OCI-LY1 (cell line): ENCODE measurements at regions not wholly inside any gene's neighbourhood (a gene's known extent, or its start where the extent isn't known, plus 50 kb on each side); places are given as distances from the start of the nearest gene placed in this dataset.

Source experiments
- H2AFZ ChIP-seq: fragments of 200-600 bp; sonication (generic), shearing (Covaris generic); 2 replicates; pipeline ENCODE4 v1.6.0; 2014; ENCODE audit warnings: antibody characterized with exemption, mild to moderate bottlenecking, low read length
- H3F3A ChIP-seq: fragments of 200-600 bp; sonication (generic), shearing (Covaris generic); 2 replicates; pipeline ENCODE4 v1.6.0; 2014; ENCODE audit warnings: mild to moderate bottlenecking, antibody characterized with exemption, low read length, moderate library complexity; ENCODE audit not compliant: insufficient read depth
- H3K27ac ChIP-seq: fragments of 200-600 bp; sonication (generic); 2 replicates; pipeline ENCODE4 v1.5.1; 2014; ENCODE audit warnings: low read length, mixed run types, mild to moderate bottlenecking, low read depth; ENCODE audit not compliant: poor library complexity, severe bottlenecking
- H3K27me3 ChIP-seq: fragments of 200-600 bp; sonication (generic); 2 replicates; pipeline ENCODE4 v1.6.0; 2014; ENCODE audit warnings: antibody characterized with exemption, mild to moderate bottlenecking, low read length, moderate library complexity; ENCODE audit not compliant: insufficient read depth
- H3K36me3 ChIP-seq: fragments of 200-600 bp; sonication (generic); 2 replicates; pipeline ENCODE4 v1.6.1; 2014; ENCODE audit warnings: mild to moderate bottlenecking, antibody characterized with exemption, low read length, moderate library complexity, mixed read lengths; ENCODE audit not compliant: insufficient read depth
- H3K4me1 ChIP-seq: fragments of 200-600 bp; sonication (generic); 2 replicates; pipeline ENCODE4 v1.5.1; 2014; ENCODE audit warnings: mild to moderate bottlenecking, low read length, moderate library complexity; ENCODE audit not compliant: insufficient read depth, severe bottlenecking
- H3K4me2 ChIP-seq: fragments of 200-600 bp; sonication (generic), shearing (Covaris generic); 2 replicates; pipeline ENCODE4 v1.6.1; 2014; ENCODE audit warnings: low read length
- H3K4me3 ChIP-seq: fragments of 200-600 bp; sonication (generic); 2 replicates; pipeline ENCODE4 v1.5.1; 2014; ENCODE audit warnings: low read length, low read depth, mild to moderate bottlenecking, mixed read lengths; ENCODE audit not compliant: poor library complexity, severe bottlenecking
- H3K79me2 ChIP-seq: fragments of 200-600 bp; shearing (Covaris generic); 2 replicates; pipeline ENCODE4 v1.6.1; 2016; ENCODE audit warnings: mixed run types, low read length, mixed read lengths; ENCODE audit not compliant: insufficient read depth
- H3K9ac ChIP-seq: fragments of 200-600 bp; sonication (generic), shearing (Covaris generic); 2 replicates; pipeline ENCODE4 v1.6.1; 2014; ENCODE audit warnings: mild to moderate bottlenecking, low read length, mixed read lengths
- H3K9me2 ChIP-seq: fragments of 200-600 bp; sonication (generic), shearing (Covaris generic); 2 replicates; pipeline ENCODE4 v1.6.1; 2014; ENCODE audit warnings: low read depth, mild to moderate bottlenecking, low read length, mixed read lengths
- H3K9me3 ChIP-seq: fragments of 200-600 bp; shearing (Covaris generic); 2 replicates; pipeline ENCODE4 v1.6.1; 2014; ENCODE audit warnings: low read length, mixed read lengths
- H4K20me1 ChIP-seq: fragments of 200-600 bp; sonication (generic), shearing (Covaris generic); 2 replicates; pipeline ENCODE4 v1.6.0; 2016; ENCODE audit warnings: mild to moderate bottlenecking, low read length; ENCODE audit not compliant: insufficient read depth
- EZH2 ChIP-seq: fragments of 200-600 bp; sonication (generic), shearing (Covaris generic); IDR thresholded peaks from 2 replicates; pipeline ENCODE4 v1.8.0; 2017; ENCODE audit warnings: borderline replicate concordance, mixed run types, mild to moderate bottlenecking, antibody characterized with exemption, low read length, moderate library complexity, mixed read lengths
- TF ChIP-seq, protein P1 (sequence below): fragments of 200-600 bp; sonication (generic), shearing (Covaris generic); IDR thresholded peaks from 2 replicates; pipeline ENCODE4 v1.5.1; 2017; ENCODE audit warnings: mild to moderate bottlenecking, antibody characterized with exemption, low read length, moderate library complexity, mixed read lengths

DNA sequence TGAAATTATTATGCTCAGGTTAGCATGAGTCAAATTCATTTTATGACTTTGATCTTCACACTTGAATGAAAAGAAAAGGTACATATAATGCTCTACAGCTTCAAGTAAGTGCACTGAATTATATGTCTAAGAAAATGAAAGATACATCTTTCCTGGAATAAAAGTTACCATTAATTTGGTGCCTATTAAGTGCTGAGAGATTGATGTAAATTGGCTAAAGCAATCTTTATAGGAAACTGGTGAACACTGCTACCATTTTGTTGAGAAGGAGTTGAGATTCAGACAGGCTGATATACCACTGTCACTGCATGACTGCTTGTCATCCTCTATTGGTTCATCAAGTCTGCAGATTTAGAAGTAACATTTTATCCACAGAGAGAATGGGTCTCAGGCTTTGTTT is 416.8 kb upstream of the SPRY2 start:
- H3K4me3 ChIP-seq = no peak overlapping the region
- no peaks in the 10 kb centered on the region for H3K27me3 ChIP-seq
- no peak overlapping the region for H2AFZ ChIP-seq
- H3K27ac ChIP-seq = no peak overlapping the region
- H3K4me1 ChIP-seq = no peaks in the 10 kb centered on the region
- no peak overlapping the region for H3K4me2 ChIP-seq
- no peaks in the 10 kb centered on the region for H3K36me3 ChIP-seq
- no peaks in the 10 kb centered on the region; the same call in 1 of the 2 replicates for H3K9me3 ChIP-seq
- H3K79me2 ChIP-seq = no peaks in the 10 kb centered on the region
- H4K20me1 ChIP-seq = no peaks in the 10 kb centered on the region
- TF ChIP-seq, protein P1, sequence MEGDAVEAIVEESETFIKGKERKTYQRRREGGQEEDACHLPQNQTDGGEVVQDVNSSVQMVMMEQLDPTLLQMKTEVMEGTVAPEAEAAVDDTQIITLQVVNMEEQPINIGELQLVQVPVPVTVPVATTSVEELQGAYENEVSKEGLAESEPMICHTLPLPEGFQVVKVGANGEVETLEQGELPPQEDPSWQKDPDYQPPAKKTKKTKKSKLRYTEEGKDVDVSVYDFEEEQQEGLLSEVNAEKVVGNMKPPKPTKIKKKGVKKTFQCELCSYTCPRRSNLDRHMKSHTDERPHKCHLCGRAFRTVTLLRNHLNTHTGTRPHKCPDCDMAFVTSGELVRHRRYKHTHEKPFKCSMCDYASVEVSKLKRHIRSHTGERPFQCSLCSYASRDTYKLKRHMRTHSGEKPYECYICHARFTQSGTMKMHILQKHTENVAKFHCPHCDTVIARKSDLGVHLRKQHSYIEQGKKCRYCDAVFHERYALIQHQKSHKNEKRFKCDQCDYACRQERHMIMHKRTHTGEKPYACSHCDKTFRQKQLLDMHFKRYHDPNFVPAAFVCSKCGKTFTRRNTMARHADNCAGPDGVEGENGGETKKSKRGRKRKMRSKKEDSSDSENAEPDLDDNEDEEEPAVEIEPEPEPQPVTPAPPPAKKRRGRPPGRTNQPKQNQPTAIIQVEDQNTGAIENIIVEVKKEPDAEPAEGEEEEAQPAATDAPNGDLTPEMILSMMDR = no peak
- no peak for TF ChIP-seq EZH2
- H3F3A ChIP-seq = no peaks in the 10 kb centered on the region
- H3K9me2 ChIP-seq = no peaks in the 10 kb centered on the region
- H3K9ac ChIP-seq = no peak overlapping the region

DNA sequence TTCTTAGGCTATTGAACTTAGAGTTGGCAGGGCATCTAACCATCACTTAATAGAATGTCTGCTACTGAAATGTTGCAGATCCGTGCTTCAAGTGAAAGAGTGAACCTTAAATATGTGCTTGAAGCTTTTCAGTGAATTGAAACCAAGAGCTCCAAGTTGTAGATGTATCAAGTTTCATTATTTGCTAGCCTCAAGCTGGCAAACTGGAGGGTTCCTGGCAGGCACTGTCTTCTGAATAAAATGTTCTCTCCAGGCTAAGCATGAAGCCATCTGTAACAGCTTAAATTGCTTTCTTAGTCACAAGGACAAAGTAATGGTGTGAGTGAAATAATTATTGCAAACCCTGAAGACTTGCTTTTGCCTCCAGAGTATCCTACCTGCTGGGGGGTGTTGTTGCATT is 415.0 kb upstream of the SPRY2 start:
- H3K27ac ChIP-seq = no peak overlapping the region
- no peak overlapping the region for H3K9ac ChIP-seq
- no peaks in the 10 kb centered on the region for H4K20me1 ChIP-seq
- no peaks in the 10 kb centered on the region for H3K36me3 ChIP-seq
- no peaks in the 10 kb centered on the region for H3K4me1 ChIP-seq
- H3K79me2 ChIP-seq = no peaks in the 10 kb centered on the region
- TF ChIP-seq EZH2 = no peak
- TF ChIP-seq, protein P1 = no peak
- H2AFZ ChIP-seq = no peak overlapping the region
- no peaks in the 10 kb centered on the region for H3K27me3 ChIP-seq
- no peaks in the 10 kb centered on the region for H3F3A ChIP-seq
- no peaks in the 10 kb centered on the region for H3K9me2 ChIP-seq
- H3K9me3 ChIP-seq = no peaks in the 10 kb centered on the region; the same call in 1 of the 2 replicates
- H3K4me2 ChIP-seq = no peak overlapping the region
- no peak overlapping the region for H3K4me3 ChIP-seq

DNA sequence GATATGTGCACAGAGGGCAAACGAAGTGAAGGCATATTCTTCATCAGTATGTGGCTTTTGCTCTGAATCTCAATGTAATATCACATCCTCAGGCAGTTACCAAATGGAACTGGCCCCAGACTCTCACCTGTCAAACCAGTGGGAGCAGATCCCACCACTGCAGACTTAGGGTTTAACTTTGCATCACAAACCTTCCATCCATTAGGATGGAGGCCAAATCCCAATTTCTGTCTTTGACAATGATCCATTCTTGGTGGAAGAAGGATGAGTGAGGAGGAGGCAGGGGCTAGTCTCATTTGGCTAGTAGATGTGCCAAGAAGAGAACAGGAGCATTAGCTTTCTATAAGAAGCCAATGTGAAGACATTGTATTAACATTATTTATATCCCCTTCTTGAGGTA is 413.5 kb upstream of the SPRY2 start:
- no peak overlapping the region for H2AFZ ChIP-seq
- H3K27me3 ChIP-seq = no peaks in the 10 kb centered on the region
- H3K79me2 ChIP-seq = no peaks in the 10 kb centered on the region
- H3K36me3 ChIP-seq = no peaks in the 10 kb centered on the region
- H3K9ac ChIP-seq = no peak overlapping the region
- no peak overlapping the region for H3K27ac ChIP-seq
- H3K4me3 ChIP-seq = no peak overlapping the region
- no peaks in the 10 kb centered on the region for H3K9me2 ChIP-seq
- H3K4me1 ChIP-seq = no peaks in the 10 kb centered on the region
- H4K20me1 ChIP-seq = no peaks in the 10 kb centered on the region
- H3F3A ChIP-seq = no peaks in the 10 kb centered on the region
- H3K9me3 ChIP-seq = no peaks in the 10 kb centered on the region
- no peak overlapping the region for H3K4me2 ChIP-seq
- no peak for TF ChIP-seq EZH2
- TF ChIP-seq, protein P1 = no peak
